Naive thymus-derived CD8-positive, alpha-beta T cell (primary cell): ENCODE measurements at regions not wholly inside any gene's neighbourhood (a gene's known extent, or its start where the extent isn't known, plus 50 kb on each side); places are given as distances from the start of the nearest gene placed in this dataset.

Experiments used
- ATAC-seq, 2 donors: fragments of 150-1000 bp; cut with Tn5 transposase in 1 of 2; sonication (Bioruptor Pico), chemical (Tn5 transposase) in 1 of 2; 1 replicate in 1 of 2; 2 replicates in 1 of 2; pipeline ENCODE4 v1.10.0; 2021; ENCODE audit warnings: mild to moderate bottlenecking in 2 of 2, moderate library complexity in 2 of 2
- POLR2A ChIA-PET: fragments of 350-600 bp; sonication (Branson Sonifier 250); formaldehyde crosslinking; loops from one replicate; lab custom pipeline; 2021; ENCODE audit warnings: antibody characterized with exemption; lab: Charles Lee
- DNase-seq, 10 donors: peaks; one replicate each; pipeline versions ENCODE4 v3.0.0 to v3.0.0-alpha.2; 2020 to 2022
- H3K27ac Mint-ChIP-seq, 10 donors: one replicate each; pipeline ENCODE4 v1.8.0; 2020 to 2022; ENCODE audit warnings: mild to moderate bottlenecking in 10 of 10, mixed read lengths in 10 of 10, moderate library complexity in 4 of 10, inconsistent platforms in 1 of 10
- H3K27me3 Mint-ChIP-seq, 5 donors: one replicate each; pipeline ENCODE4 v1.8.0; 2021 to 2022; ENCODE audit warnings: mixed read lengths in 5 of 5
- H3K36me3 Mint-ChIP-seq, 3 donors: one replicate each; pipeline ENCODE4 v1.8.0; 2020 to 2022; ENCODE audit warnings: mixed read lengths in 3 of 3, mild to moderate bottlenecking in 2 of 3, inconsistent platforms in 1 of 3
- H3K4me1 Mint-ChIP-seq, 4 donors: one replicate each; pipeline ENCODE4 v1.8.0; 2021 to 2022; ENCODE audit warnings: mixed read lengths in 4 of 4
- H3K4me3 Mint-ChIP-seq, 10 donors: one replicate each; pipeline ENCODE4 v1.8.0; 2020 to 2022; ENCODE audit warnings: mild to moderate bottlenecking in 10 of 10, mixed read lengths in 10 of 10, moderate library complexity in 6 of 10, inconsistent platforms in 1 of 10
- H3K9me3 Mint-ChIP-seq, 9 donors: one replicate each; pipeline ENCODE4 v1.8.0; 2020 to 2022; ENCODE audit warnings: mixed read lengths in 9 of 9, mild to moderate bottlenecking in 3 of 9, inconsistent platforms in 1 of 9, moderate library complexity in 1 of 9

- Mint-ChIP-seq H3K27me3 (no peaks in the 10 kb centered on the region), H3K36me3 (no peaks in the 10 kb centered on the region), H3K4me3 (peak overlapping the region in 5 of 10 donors; percentile 28 to 73 (median 59)), H3K27ac (peak overlapping the region; percentile 87 to 97 (median 94)), H3K9me3 (no peaks in the 10 kb centered on the region), H3K4me1 (peaks cover 32 to 55% (median 41%) of the 10 kb centered on the region in 4 donors)
- POLR2A ChIA-PET: interaction anchor here (0.6 kb wide), 1 partner anchor 918 kb away, joined by 4 read pairs; no protein-coding TSS in a partner anchor
- DNase-seq (no peak), ATAC-seq (no peak)
Observed at GRCh38 chr2:217611626-217612127, 391.1 kb downstream of the TNS1 start.

- Mint-ChIP-seq H3K9me3 (no peaks in the 10 kb centered on the region), H3K4me1 (peaks cover 35 to 61% (median 46%) of the 10 kb centered on the region in 4 donors), H3K36me3 (no peaks in the 10 kb centered on the region), H3K27me3 (no peaks in the 10 kb centered on the region), H3K4me3 (peak overlapping the region in 8 of 10 donors; percentile 40 to 77 (median 68)), H3K27ac (peak overlapping the region; percentile 87 to 97 (median 94))
- ATAC-seq (no peak), DNase-seq (no peak)
- POLR2A ChIA-PET: interaction anchor here (0.9 kb wide), 1 partner anchor 1112 kb away, joined by 3 read pairs; the partner anchor contains the start of gene RPL37A
Observed at GRCh38 chr2:217611056-217611455, 391.7 kb downstream of the TNS1 start.

DNA sequence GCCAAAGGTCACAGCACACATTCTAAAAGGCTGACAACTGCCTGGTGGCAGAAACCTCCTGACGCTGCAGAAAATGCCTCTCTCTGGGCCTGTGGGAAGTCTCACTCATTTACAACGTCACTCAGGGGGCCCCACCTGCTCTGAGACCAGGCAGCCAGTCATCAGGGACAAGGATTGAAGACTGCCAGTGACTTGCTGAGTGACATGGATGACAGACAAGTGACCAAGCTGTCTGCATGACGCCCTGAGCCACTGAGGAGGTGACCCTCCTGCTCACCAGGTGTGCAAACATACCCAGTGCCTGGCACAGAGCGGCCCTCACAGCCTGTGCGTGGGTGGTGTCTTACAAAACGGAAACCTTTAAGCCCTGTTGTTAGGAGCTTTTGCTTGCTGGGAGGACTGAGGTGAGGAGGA, 392.4 kb downstream of the TNS1 start:
- POLR2A ChIA-PET: interaction anchor here (0.9 kb wide), 1 partner anchor 1112 kb away, joined by 3 read pairs; the partner anchor contains the start of gene RPL37A
- H3K4me3 Mint-ChIP-seq: peak overlapping the region; percentile 3 to 77 (median 63)
- ATAC-seq: peak; percentile 88 to 90
- peak; percentile 4 to 78 (median 46) for DNase-seq
- H3K36me3 Mint-ChIP-seq: no peaks in the 10 kb centered on the region
- H3K27ac Mint-ChIP-seq: peak overlapping the region; percentile 87 to 97 (median 94)
- peaks cover 35 to 61% (median 47%) of the 10 kb centered on the region in 4 donors for H3K4me1 Mint-ChIP-seq
- no peaks in the 10 kb centered on the region for H3K27me3 Mint-ChIP-seq
- no peaks in the 10 kb centered on the region for H3K9me3 Mint-ChIP-seq

DNA sequence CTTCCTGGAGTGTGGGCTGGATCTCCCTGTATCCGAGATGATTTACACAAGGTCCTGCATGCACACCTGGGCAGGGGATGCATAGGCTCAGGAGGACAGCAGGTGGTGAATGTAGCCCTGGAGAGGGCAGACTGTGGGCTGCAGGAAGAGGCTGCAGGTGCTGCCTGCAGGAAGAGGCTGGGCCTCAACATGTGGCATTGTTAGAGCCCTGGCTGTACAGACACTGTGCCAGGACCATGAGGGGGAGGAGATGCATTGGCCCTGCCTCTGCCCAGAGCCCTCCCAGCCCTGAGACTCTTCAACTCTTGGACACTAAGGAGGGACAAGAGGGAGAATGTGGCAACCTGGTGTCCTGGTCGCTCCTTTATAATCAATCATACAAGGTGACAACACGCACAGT, 392.8 kb downstream of the TNS1 start:
- H3K9me3 Mint-ChIP-seq: no peaks in the 10 kb centered on the region
- H3K4me3 Mint-ChIP-seq: peak overlapping the region in 9 of 10 donors; percentile 40 to 77 (median 65)
- peak overlapping the region; percentile 87 to 97 (median 94) for H3K27ac Mint-ChIP-seq
- H3K36me3 Mint-ChIP-seq: peaks cover 0 to 3% (median 0%) of the 10 kb centered on the region in 3 donors
- peaks cover 34 to 57% (median 47%) of the 10 kb centered on the region in 4 donors for H3K4me1 Mint-ChIP-seq
- H3K27me3 Mint-ChIP-seq: no peaks in the 10 kb centered on the region
- POLR2A ChIA-PET: no interaction called here
- ATAC-seq (peak in 1 of 2 donors; percentile 5), DNase-seq (no peak)

- Mint-ChIP-seq H3K27ac (peak overlapping the region in 3 of 10 donors; percentile 27 to 39 (median 32)), H3K36me3 (peaks cover 0 to 5% (median 4%) of the 10 kb centered on the region in 3 donors), H3K27me3 (peaks cover 0 to 2% (median 0%) of the 10 kb centered on the region in 5 donors), H3K4me3 (no peak overlapping the region), H3K4me1 (peaks cover 30 to 47% (median 38%) of the 10 kb centered on the region in 4 donors), H3K9me3 (no peaks in the 10 kb centered on the region)
- ATAC-seq (no peak), DNase-seq (no peak)
- POLR2A ChIA-PET: no interaction called here
Observed at GRCh38 chr2:217606296-217606695, 396.5 kb downstream of the TNS1 start.

- no peaks in the 10 kb centered on the region for H3K9me3 Mint-ChIP-seq
- ATAC-seq (no peak), DNase-seq (no peak)
- H3K36me3 Mint-ChIP-seq: peaks cover 0 to 5% (median 4%) of the 10 kb centered on the region in 3 donors
- peak overlapping the region in 2 of 10 donors; percentile 0 to 52 for H3K27ac Mint-ChIP-seq
- H3K27me3 Mint-ChIP-seq: peaks cover 0 to 4% (median 0%) of the 10 kb centered on the region in 5 donors
- peaks cover 14 to 31% (median 23%) of the 10 kb centered on the region in 4 donors for H3K4me1 Mint-ChIP-seq
- H3K4me3 Mint-ChIP-seq: no peak overlapping the region
- POLR2A ChIA-PET: no interaction called here
Observed at GRCh38 chr2:217604527-217605194, 398.1 kb downstream of the TNS1 start.

DNA sequence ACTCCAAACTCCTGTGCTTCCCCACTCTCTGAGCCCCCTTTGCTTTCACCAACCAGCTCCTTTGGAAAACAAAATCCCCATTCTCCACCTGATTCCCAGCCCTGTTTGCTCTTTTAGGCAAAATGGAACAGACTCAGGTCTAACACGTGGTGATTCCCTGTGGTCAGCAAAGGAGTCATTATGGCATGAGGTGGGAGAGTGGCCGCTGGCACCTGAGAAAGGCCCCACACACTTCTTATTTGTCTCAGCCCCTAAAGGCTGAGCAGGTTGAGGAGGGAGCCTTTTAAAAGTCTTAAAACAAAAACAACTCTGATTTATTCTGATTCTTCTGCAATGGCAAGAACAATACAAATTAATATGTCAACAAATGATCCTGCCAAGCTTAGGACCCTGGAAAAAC, 401.2 kb downstream of the TNS1 start:
- Mint-ChIP-seq H3K4me1 (peaks cover 3 to 10% (median 6%) of the 10 kb centered on the region in 4 donors), H3K4me3 (no peak overlapping the region), H3K36me3 (peaks cover 0 to 5% (median 4%) of the 10 kb centered on the region in 3 donors), H3K27ac (no peak overlapping the region), H3K27me3 (peaks cover 0 to 4% (median 0%) of the 10 kb centered on the region in 5 donors), H3K9me3 (no peaks in the 10 kb centered on the region)
- POLR2A ChIA-PET: no interaction called here
- DNase-seq: no peak
- ATAC-seq: no peak

- no peak for DNase-seq
- no peak for ATAC-seq
- H3K27ac Mint-ChIP-seq: no peak overlapping the region
- peaks cover 0 to 2% (median under 1%) of the 10 kb centered on the region in 4 donors for H3K4me1 Mint-ChIP-seq
- POLR2A ChIA-PET: no interaction called here
- no peak overlapping the region for H3K4me3 Mint-ChIP-seq
- peaks cover 0 to 6% (median 2%) of the 10 kb centered on the region in 5 donors for H3K27me3 Mint-ChIP-seq
- no peaks in the 10 kb centered on the region for H3K9me3 Mint-ChIP-seq
- peaks cover 0 to 4% (median 1%) of the 10 kb centered on the region in 3 donors for H3K36me3 Mint-ChIP-seq
Observed at GRCh38 chr2:217599906-217600305, 402.9 kb downstream of the TNS1 start.

DNA sequence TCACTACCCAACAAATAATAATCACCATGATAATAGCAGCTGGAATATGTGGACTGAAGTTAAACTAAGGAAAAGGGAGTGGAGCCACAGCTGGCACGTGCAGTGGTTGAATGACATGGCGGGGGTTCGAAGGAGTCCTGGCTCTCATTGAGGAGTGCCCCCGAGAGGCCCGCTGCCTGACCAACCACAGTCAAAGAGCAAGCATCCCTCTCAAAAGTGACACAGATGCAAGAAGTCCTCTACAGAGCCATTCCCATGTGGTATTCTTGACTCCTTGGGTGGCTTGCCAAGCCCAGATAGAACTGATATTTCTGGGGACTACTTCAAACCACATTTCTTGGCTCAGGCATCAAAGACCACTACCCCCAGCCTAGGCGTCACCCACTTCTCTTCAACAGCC, 405.1 kb downstream of the TNS1 start:
- no peak for DNase-seq
- Mint-ChIP-seq H3K4me1 (peaks cover 8 to 13% (median 11%) of the 10 kb centered on the region in 4 donors), H3K27ac (no peak overlapping the region), H3K36me3 (no peaks in the 10 kb centered on the region), H3K4me3 (no peak overlapping the region), H3K9me3 (no peaks in the 10 kb centered on the region), H3K27me3 (peaks cover 0 to 6% (median 2%) of the 10 kb centered on the region in 5 donors)
- POLR2A ChIA-PET: no interaction called here
- ATAC-seq: no peak

DNA sequence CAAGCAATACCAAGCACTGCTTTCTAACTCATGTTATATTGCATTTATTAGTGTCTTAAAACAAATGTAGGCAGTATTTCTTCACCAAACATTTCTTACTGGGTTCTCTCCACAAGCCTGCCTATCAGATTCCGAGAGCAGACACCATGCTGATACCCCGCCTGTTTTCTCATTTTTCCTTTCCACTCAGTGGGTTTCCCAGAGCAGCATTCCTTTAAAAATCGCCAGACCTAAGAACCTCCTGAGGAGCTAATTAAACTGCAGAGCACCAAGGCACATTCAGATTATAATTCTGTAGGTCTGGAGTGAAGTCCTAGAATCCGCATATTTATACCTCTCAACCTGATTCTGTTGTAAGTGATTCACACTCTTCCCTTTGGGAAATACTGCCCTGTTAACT, 405.6 kb downstream of the TNS1 start:
- POLR2A ChIA-PET: no interaction called here
- peaks cover 0 to 6% (median 2%) of the 10 kb centered on the region in 5 donors for H3K27me3 Mint-ChIP-seq
- H3K27ac Mint-ChIP-seq: no peak overlapping the region

DNA sequence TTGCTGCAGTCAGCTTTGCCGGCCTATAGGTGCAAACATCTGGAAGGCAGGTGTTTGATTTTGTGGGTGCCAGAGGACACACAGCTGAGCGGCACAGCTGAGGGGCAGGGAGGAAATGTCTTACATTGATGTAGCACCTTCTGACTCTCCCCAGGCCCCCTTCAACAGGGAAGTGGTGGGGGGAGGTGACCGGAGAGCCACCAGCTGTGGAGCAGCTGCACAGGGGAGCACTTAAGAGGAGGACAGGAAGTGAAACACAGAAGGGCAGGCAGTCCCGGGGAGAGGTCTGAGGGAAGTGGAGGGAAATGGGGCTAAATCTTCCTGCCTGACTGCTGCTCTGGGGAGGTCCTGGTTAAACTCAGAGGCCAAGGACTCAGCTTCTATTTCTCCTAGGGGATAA, 409.1 kb downstream of the TNS1 start:
- H3K27me3 Mint-ChIP-seq: peaks cover 0 to 8% (median 0%) of the 10 kb centered on the region in 5 donors
- peak overlapping the region in 3 of 10 donors; percentile 13 to 67 (median 17) for H3K27ac Mint-ChIP-seq
- no peak overlapping the region for H3K4me3 Mint-ChIP-seq
- peaks cover 0 to 5% (median 0%) of the 10 kb centered on the region in 9 donors for H3K9me3 Mint-ChIP-seq
- POLR2A ChIA-PET: no interaction called here
- DNase-seq: no peak
- peak in 1 of 2 donors; percentile 22 for ATAC-seq
- H3K36me3 Mint-ChIP-seq: peaks cover 0 to 10% (median 4%) of the 10 kb centered on the region in 3 donors
- peaks cover 10 to 16% (median 12%) of the 10 kb centered on the region in 4 donors for H3K4me1 Mint-ChIP-seq

More for the DNA sequence above, 405.6 kb downstream of the TNS1 start:
- no peak for ATAC-seq
- H3K4me1 Mint-ChIP-seq: peaks cover 8 to 13% (median 11%) of the 10 kb centered on the region in 4 donors
- no peak for DNase-seq
- H3K4me3 Mint-ChIP-seq: no peak overlapping the region
- no peaks in the 10 kb centered on the region for H3K9me3 Mint-ChIP-seq
- peaks cover 0 to 3% (median 0%) of the 10 kb centered on the region in 3 donors for H3K36me3 Mint-ChIP-seq

DNA sequence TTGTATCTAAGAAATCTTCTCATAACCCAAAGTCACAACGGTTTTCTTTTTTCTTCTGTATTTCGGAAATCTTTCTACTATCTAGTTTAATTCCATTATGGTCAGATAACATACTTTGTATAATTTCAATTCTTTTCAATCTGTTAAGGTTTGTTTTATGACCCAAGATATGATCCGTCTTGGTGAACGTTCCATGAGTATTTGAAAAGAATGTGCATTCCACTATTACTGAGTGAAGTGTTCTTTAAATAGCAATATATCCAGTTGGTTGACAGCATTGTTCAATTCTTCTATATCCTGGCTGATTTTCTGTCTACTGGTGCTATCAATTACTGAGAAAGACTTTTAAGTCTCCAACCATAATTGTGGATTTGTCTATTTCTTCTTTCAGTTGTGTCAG, 414.5 kb downstream of the TNS1 start:
- Mint-ChIP-seq H3K27me3 (peaks cover 0 to 4% (median 0%) of the 10 kb centered on the region in 5 donors), H3K36me3 (peaks cover 0 to 10% (median 4%) of the 10 kb centered on the region in 3 donors)

GRCh38 chr2:217585362-217585761, 417.4 kb downstream of the TNS1 start:
- ATAC-seq (no peak), DNase-seq (no peak)
- POLR2A ChIA-PET: interaction anchor here (0.7 kb wide), 1 partner anchor 175 kb away, joined by 3 read pairs; no protein-coding TSS in a partner anchor
- Mint-ChIP-seq H3K36me3 (no peaks in the 10 kb centered on the region), H3K4me3 (no peak overlapping the region), H3K27ac (no peak overlapping the region), H3K9me3 (no peaks in the 10 kb centered on the region), H3K27me3 (peaks cover 0 to 4% (median 0%) of the 10 kb centered on the region in 5 donors), H3K4me1 (peaks cover 0 to 3% (median 1%) of the 10 kb centered on the region in 4 donors)

More for the DNA sequence above, 414.5 kb downstream of the TNS1 start:
- ATAC-seq (no peak), DNase-seq (no peak)
- peaks cover 0 to 5% (median 0%) of the 10 kb centered on the region in 9 donors for H3K9me3 Mint-ChIP-seq
- H3K4me3 Mint-ChIP-seq: no peak overlapping the region
- POLR2A ChIA-PET: no interaction called here
- peaks cover 0 to 3% (median 1%) of the 10 kb centered on the region in 4 donors for H3K4me1 Mint-ChIP-seq
- H3K27ac Mint-ChIP-seq: no peak overlapping the region
